Testis (tissue), 2 donors: ENCODE measurements at regions not wholly inside any gene's neighbourhood (a gene's known extent, or its start where the extent isn't known, plus 50 kb on each side); places are given as distances from the start of the nearest gene placed in this dataset.

Experiments
- CTCF ChIP-seq, 3 experiments: fragments of 450-650 bp in 2 of 3; fragments of 200-600 bp in 1 of 3; sonication (generic) in 1 of 3; IDR thresholded peaks; one replicate each; pipeline ENCODE4 v1.5.1; 2016 to 2019; ENCODE audit warnings: antibody characterized with exemption in 3 of 3, mild to moderate bottlenecking in 2 of 3, moderate library complexity in 1 of 3
- POLR2A ChIP-seq: fragments of 450-650 bp; IDR thresholded peaks from one replicate; pipeline ENCODE4 v1.6.1; 2017; ENCODE audit warnings: antibody characterized with exemption, mild to moderate bottlenecking, moderate library complexity

- TF ChIP-seq CTCF (IDR thresholded peaks at IDR 0.05) (no peak), POLR2A (no peak)
These were observed 412.9 kb upstream of the RGMB start for GRCh38 chr5:98360548-98360947.
